GM12865 (cell line): ENCODE measurements at regions not wholly inside any gene's neighbourhood (a gene's known extent, or its start where the extent isn't known, plus 50 kb on each side); places are given as distances from the start of the nearest gene placed in this dataset.

Experiments
- DNase-seq: peaks from one replicate; pipeline ENCODE4 v3.0.0; 2010; ENCODE audit warnings: low read depth
- H3K4me3 ChIP-seq: 2 replicates; pipeline ENCODE4 v1.5.1; 2011; ENCODE audit warnings: mild to moderate bottlenecking, low read depth, low read length, control low read depth
- CTCF ChIP-seq: IDR thresholded peaks from 2 replicates; pipeline ENCODE4 v1.5.1; 2011; ENCODE audit warnings: low read length, control low read depth, low read depth, inconsistent platforms; ENCODE audit not compliant: insufficient read depth; ENCODE audit errors: missing control alignments

DNA sequence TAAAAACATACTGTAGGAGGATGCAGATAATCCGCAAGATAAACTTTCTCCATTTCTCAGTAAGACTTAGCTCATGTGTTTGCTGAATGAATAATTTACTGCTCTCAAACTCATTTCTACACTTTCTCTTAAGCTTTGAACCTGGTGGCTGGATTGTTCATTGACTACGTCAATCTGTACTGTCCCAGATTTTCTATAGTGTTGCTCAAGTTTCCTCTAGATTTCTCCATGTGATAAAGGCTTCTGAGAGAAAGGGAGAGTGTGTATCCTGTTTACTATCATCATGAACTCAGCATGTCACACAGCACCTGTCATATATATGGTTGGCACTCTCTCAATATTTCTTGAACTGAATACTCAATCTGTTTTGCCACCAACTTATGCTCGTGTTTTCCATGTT is 518.0 kb upstream of the TBX3 start:
- no peak for DNase-seq

DNA sequence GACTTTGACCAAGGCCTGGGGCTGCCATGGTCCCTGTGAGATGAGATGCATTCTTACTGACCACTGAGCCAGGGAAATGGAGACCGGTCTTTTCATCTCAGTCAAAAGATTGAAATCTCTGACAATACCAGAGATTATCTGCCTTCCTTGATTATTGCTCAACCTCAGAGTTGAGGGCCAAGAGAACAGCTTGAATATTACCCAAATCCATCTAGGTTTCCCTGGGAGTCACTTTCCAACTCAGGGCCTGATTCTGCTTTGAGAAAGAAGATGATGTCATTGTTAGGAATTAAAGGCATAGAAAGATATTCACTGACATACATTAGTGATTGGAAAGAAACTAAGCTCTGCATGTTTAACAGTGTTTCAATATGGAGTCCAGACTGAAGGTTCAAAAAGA is 515.9 kb upstream of the TBX3 start:
- DNase-seq = no peak
- no peak for TF ChIP-seq CTCF
- no peak overlapping the region for H3K4me3 ChIP-seq

More for the DNA sequence above, 518.0 kb upstream of the TBX3 start:
- no peak for TF ChIP-seq CTCF
- no peak overlapping the region for H3K4me3 ChIP-seq

- TF ChIP-seq CTCF = no peak
- DNase-seq = no peak
- H3K4me3 ChIP-seq = no peak overlapping the region
Observed at GRCh38 chr12:115194857-115195256, 510.9 kb upstream of the TBX3 start.

DNA sequence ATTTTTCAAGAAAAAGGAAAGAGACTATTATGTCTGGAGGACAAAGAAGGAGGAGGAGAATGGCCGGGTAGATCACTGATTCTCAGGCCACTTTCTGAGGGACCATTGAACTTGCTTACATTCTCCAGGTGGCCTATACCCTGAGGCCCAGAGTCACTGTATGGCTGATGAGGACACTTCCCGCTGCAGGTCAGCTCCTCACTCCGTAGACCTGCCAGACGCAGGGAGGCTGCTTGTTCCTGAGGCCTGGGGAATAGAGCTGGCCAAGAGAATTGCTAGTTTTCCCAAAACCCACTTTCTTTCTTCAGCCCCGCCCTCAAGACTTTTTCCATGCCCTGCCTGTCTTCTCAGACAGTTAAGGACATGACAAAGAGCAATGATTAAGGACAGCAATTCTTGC is 510.5 kb upstream of the TBX3 start:
- no peak for DNase-seq
- TF ChIP-seq CTCF = no peak
- no peak overlapping the region for H3K4me3 ChIP-seq

DNA sequence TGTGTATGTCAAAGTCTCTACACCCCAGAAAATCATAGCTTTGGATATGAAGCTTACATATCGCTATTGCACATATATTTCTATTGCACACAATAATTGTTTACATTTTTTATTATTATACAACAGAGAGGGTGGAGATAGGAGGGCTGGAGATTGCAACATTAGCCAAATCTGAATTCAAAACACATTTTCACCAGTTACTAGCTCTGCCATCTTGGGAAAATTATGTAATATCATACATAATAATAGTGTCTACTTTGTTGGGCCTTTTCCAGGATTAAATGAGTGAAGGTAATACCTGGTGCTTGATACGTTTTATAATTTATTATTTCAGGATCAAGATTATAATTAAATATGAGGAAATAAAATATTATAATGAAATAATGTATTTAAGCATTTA is 507.4 kb upstream of the TBX3 start:
- DNase-seq = no peak
- H3K4me3 ChIP-seq = no peak overlapping the region
- TF ChIP-seq CTCF = no peak

DNA sequence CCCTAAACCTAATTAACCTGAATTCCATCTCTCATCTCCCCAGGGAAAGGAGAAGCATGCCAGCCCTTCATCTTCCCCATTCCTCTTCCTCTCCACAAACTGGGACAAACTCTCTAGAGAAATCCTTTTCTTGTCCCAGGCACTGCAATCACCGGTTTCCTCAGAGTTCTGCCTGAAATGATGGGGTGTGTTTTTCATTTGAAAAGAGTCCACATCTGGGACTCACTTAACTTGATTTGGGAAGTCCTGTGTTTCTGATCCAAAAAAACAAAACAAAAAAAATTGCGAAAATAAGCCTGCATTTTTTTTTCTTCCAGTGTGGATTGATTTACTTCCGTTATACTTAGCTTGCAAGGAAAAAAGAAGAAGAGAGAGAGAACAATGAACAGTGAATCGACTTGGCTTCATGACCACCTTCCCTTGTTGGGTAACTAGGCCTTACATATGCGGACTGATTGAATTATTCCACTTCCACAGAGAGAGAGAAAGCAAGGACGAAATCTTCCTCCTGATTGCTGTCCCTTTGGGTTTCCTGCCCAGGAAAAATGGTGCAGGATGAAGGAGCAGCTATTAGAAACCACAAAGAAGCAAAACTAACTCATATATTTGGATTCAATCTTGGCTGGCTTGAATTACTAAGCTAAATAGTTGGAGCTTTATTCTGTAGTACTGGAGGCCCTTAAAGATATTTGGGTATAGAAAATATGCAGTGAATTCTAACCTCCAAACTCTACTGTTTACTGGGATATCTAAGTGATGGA is 506.2 kb upstream of the TBX3 start:
- H3K4me3 ChIP-seq = no peak overlapping the region
- TF ChIP-seq CTCF = no peak
- no peak for DNase-seq

DNA sequence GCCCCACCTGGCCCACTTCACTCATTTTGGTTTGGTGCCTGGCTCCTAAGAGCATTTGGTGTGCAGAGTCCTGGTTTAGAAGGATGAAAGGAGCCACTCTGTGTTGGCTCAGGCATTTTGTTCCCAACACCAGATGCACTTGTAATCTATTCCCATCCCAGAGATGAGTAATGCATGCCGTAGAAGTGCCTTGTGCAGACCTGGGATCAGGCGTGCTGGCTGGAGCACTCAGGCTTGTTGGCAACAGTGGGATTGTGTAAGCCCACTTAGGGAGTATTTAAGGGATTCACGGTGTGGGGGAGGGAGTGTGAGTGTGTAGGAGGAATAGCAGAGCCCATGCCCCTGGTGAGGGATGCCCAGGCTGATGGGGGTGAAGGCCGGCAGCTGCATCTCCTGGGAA is 501.5 kb upstream of the TBX3 start:
- no peak overlapping the region for H3K4me3 ChIP-seq
- TF ChIP-seq CTCF = no peak
- no peak for DNase-seq
